HEK293 (cell line): ENCODE measurements at regions not wholly inside any gene's neighbourhood (a gene's known extent, or its start where the extent isn't known, plus 50 kb on each side); places are given as distances from the start of the nearest gene placed in this dataset.

Source experiments
- CTCF ChIA-PET: fragments of 350-600 bp; formaldehyde crosslinking; extraction: SDS; loops from one replicate; lab custom pipeline; 2021; ENCODE audit warnings: antibody characterized with exemption; lab: Yijun Ruan, JAX
- POLR2A ChIA-PET: fragments of 300-600 bp; formaldehyde crosslinking; extraction: SDS; loops from one replicate; lab custom pipeline; 2020; ENCODE audit warnings: antibody characterized with exemption, inconsistent platforms; lab: Yijun Ruan, JAX
- H3K27ac ChIP-seq: fragments of 200-500 bp; sonication (Bioruptor generic); 2 replicates; pipeline ENCODE4 v1.5.1; 2014; ENCODE audit warnings: low read depth, low read length, control low read depth, inconsistent platforms; ENCODE audit errors: extremely low read depth
- H3K36me3 ChIP-seq, 2 experiments: fragments of 200-500 bp in 1 of 2; sonication (Bioruptor generic) in 1 of 2; 1 replicate in 1 of 2; 2 replicates in 1 of 2; pipeline ENCODE4 v1.5.1; 2014 to 2017; ENCODE audit warnings: inconsistent platforms in 2 of 2, low read length in 2 of 2; ENCODE audit not compliant: control insufficient read depth in 2 of 2, insufficient read depth in 1 of 2
- H3K4me1 ChIP-seq: fragments of 200-500 bp; sonication (Bioruptor generic); 2 replicates; pipeline ENCODE4 v1.5.1; 2014; ENCODE audit warnings: mild to moderate bottlenecking, low read length, inconsistent platforms; ENCODE audit not compliant: control insufficient read depth, insufficient read depth
- H3K4me3 ChIP-seq: 2 replicates; pipeline ENCODE4 v1.5.1; 2011; ENCODE audit warnings: low read depth, mild to moderate bottlenecking, control low read depth, low read length, moderate library complexity
- H3K9me3 ChIP-seq: fragments of 200-500 bp; sonication (Bioruptor generic); 2 replicates; pipeline ENCODE4 v1.5.1; 2014; ENCODE audit warnings: low read depth, low read length, inconsistent platforms; ENCODE audit not compliant: control insufficient read depth, insufficient read depth
- FEZF1 ChIP-seq: fragments of 450-650 bp; formaldehyde crosslinking; IDR thresholded peaks from 2 replicates; pipeline ENCODE4 v1.5.1; 2016; ENCODE audit warnings: missing biosample characterization, missing genetic modification characterization
- HIC1 ChIP-seq: fragments of 450-650 bp; formaldehyde crosslinking; IDR thresholded peaks from 2 replicates; pipeline ENCODE4 v1.5.1; 2016; ENCODE audit warnings: missing biosample characterization, missing genetic modification characterization
- OVOL3 ChIP-seq: fragments of 450-650 bp; formaldehyde crosslinking; IDR thresholded peaks from 2 replicates; pipeline ENCODE4 v1.5.1; 2016; ENCODE audit warnings: missing biosample characterization, missing genetic modification characterization
- YY2 ChIP-seq: fragments of 450-650 bp; formaldehyde crosslinking; IDR thresholded peaks from 2 replicates; pipeline ENCODE4 v1.5.1; 2016; ENCODE audit warnings: missing biosample characterization, missing genetic modification characterization
- ZBTB10 ChIP-seq: fragments of 450-650 bp; formaldehyde crosslinking; IDR thresholded peaks from 2 replicates; pipeline ENCODE4 v1.5.1; 2016; ENCODE audit warnings: missing biosample characterization, missing genetic modification characterization
- ZBTB44 ChIP-seq: fragments of 450-650 bp; IDR thresholded peaks from 2 replicates; pipeline ENCODE4 v1.5.1; 2018; ENCODE audit warnings: missing biosample characterization, mild to moderate bottlenecking, missing genetic modification characterization
- ZNF148 ChIP-seq: fragments of 450-650 bp; formaldehyde crosslinking; IDR thresholded peaks from 2 replicates; pipeline ENCODE4 v1.5.0; 2017; ENCODE audit warnings: missing biosample characterization, missing genetic modification characterization, borderline replicate concordance
- ZNF16 ChIP-seq: fragments of 450-650 bp; formaldehyde crosslinking; IDR thresholded peaks from 2 replicates; pipeline ENCODE4 v1.5.1; 2016; ENCODE audit warnings: low read depth, missing biosample characterization, missing genetic modification characterization
- ZNF19 ChIP-seq: fragments of 450-650 bp; formaldehyde crosslinking; IDR thresholded peaks from 2 replicates; pipeline ENCODE4; 2016; ENCODE audit warnings: missing biosample characterization, missing genetic modification characterization, low read depth
- ZNF214 ChIP-seq: fragments of 450-650 bp; formaldehyde crosslinking; IDR thresholded peaks from 2 replicates; pipeline ENCODE4 v1.5.1; 2017; ENCODE audit warnings: missing biosample characterization, mild to moderate bottlenecking, missing genetic modification characterization, borderline replicate concordance
- ZNF24 ChIP-seq: fragments of 450-650 bp; formaldehyde crosslinking; IDR thresholded peaks from 2 replicates; pipeline ENCODE4 v1.5.1; 2016; ENCODE audit warnings: missing biosample characterization, missing genetic modification characterization
- ZNF266 ChIP-seq: fragments of 450-650 bp; formaldehyde crosslinking; IDR thresholded peaks from 2 replicates; pipeline ENCODE4 v1.5.1; 2016; ENCODE audit warnings: missing biosample characterization, missing genetic modification characterization, low read depth
- ZNF391 ChIP-seq: fragments of 450-650 bp; formaldehyde crosslinking; IDR thresholded peaks from 2 replicates; pipeline ENCODE4 v1.5.1; 2016; ENCODE audit warnings: low read depth, missing biosample characterization, missing genetic modification characterization, borderline replicate concordance
- ZNF398 ChIP-seq: fragments of 450-650 bp; formaldehyde crosslinking; IDR thresholded peaks from 2 replicates; pipeline ENCODE4 v1.5.1; 2017; ENCODE audit warnings: missing biosample characterization, missing genetic modification characterization
- ZNF571 ChIP-seq: fragments of 450-650 bp; formaldehyde crosslinking; IDR thresholded peaks from 2 replicates; pipeline ENCODE4 v1.5.0; 2017; ENCODE audit warnings: missing biosample characterization, missing genetic modification characterization
- ZNF580 ChIP-seq: fragments of 450-650 bp; formaldehyde crosslinking; IDR thresholded peaks from 2 replicates; pipeline ENCODE4 v1.5.1; 2016; ENCODE audit warnings: missing biosample characterization, missing genetic modification characterization
- ZNF837 ChIP-seq: fragments of 450-650 bp; formaldehyde crosslinking; IDR thresholded peaks from 2 replicates; pipeline ENCODE4 v1.5.1; 2016; ENCODE audit warnings: missing biosample characterization, missing genetic modification characterization

- Histone ChIP-seq H3K27ac (no peak overlapping the region), H3K4me3 (no peak overlapping the region), H3K9me3 (no peaks in the 10 kb centered on the region), H3K36me3 (no peaks in the 10 kb centered on the region), H3K4me1 (no peaks in the 10 kb centered on the region)
- ChIA-PET POLR2A (no interaction called here), CTCF (interaction anchor here (1.1 kb wide), 1 partner anchor 9 kb away, joined by 6 read pairs; no protein-coding TSS in a partner anchor)
- TF ChIP-seq ZNF266 = no peak
- TF ChIP-seq ZBTB44 (tag by site-specific recombination) = no peak
- TF ChIP-seq YY2 (tag by site-specific recombination) = no peak
- TF ChIP-seq ZBTB10 = no peak
Measured at GRCh38 chr5:32842813-32843530, 131.9 kb downstream of the NPR3 start.

GRCh38 chr5:32843531-32843895 lies 132.4 kb downstream of the NPR3 start:
- no peak overlapping the region for H3K4me3 ChIP-seq
- no peaks in the 10 kb centered on the region for H3K36me3 ChIP-seq
- ChIA-PET CTCF (interaction anchor here (1.1 kb wide), 1 partner anchor 9 kb away, joined by 6 read pairs; no protein-coding TSS in a partner anchor), POLR2A (no interaction called here)
- H3K4me1 ChIP-seq = no peaks in the 10 kb centered on the region
- H3K9me3 ChIP-seq = no peaks in the 10 kb centered on the region
- no peak overlapping the region for H3K27ac ChIP-seq
- TF ChIP-seq OVOL3 (tag by site-specific recombination) (no peak), ZNF16 (tag by site-specific recombination) (no peak), HIC1 (no peak), ZBTB44 (tag by site-specific recombination) (no peak), ZNF19 (tag by site-specific recombination) (no peak)

- H3K4me1 ChIP-seq = no peaks in the 10 kb centered on the region
- no peaks in the 10 kb centered on the region for H3K36me3 ChIP-seq
- H3K9me3 ChIP-seq = no peaks in the 10 kb centered on the region
- no peak overlapping the region for H3K4me3 ChIP-seq
- ChIA-PET POLR2A (no interaction called here), CTCF (interaction anchor here (0.7 kb wide), 1 partner anchor 61 kb away, joined by 3 read pairs; no protein-coding TSS in a partner anchor)
- no peak overlapping the region for H3K27ac ChIP-seq
- TF ChIP-seq ZNF580 (tag by site-specific recombination) = no peak
- no peak for TF ChIP-seq ZNF214 (tag by site-specific recombination)
- TF ChIP-seq ZNF24 = no peak
- no peak for TF ChIP-seq ZNF148 (tag by site-specific recombination)
- TF ChIP-seq ZNF571 (tag by site-specific recombination) = no peak
- TF ChIP-seq ZNF391 (tag by site-specific recombination) = no peak
- TF ChIP-seq ZNF837 (tag by site-specific recombination) = no peak
- TF ChIP-seq ZNF398 (tag by site-specific recombination) = no peak
- TF ChIP-seq FEZF1 (tag by site-specific recombination) = no peak
Measured at GRCh38 chr5:32845171-32845570, 134.1 kb downstream of the NPR3 start.
